Activated naive CD8-positive, alpha-beta T cell treated with anti-CD3 and anti-CD28 coated beads for 36 hours (primary cell): ENCODE measurements at regions not wholly inside any gene's neighbourhood (a gene's known extent, or its start where the extent isn't known, plus 50 kb on each side); places are given as distances from the start of the nearest gene placed in this dataset.
"Not testable (repeated sequence)": the region's sequence is repeated elsewhere in the genome, so short reads cannot be mapped to it uniquely, and the experiment has no call there.

Experiments
- DNase-seq: peaks from one replicate; pipeline ENCODE4 v3.0.0; 2021
- H3K27ac Mint-ChIP-seq: one replicate; pipeline ENCODE4 v1.8.0; 2022; ENCODE audit warnings: mild to moderate bottlenecking, moderate library complexity, mixed read lengths
- H3K27me3 Mint-ChIP-seq: one replicate; pipeline ENCODE4 v1.8.0; 2022; ENCODE audit warnings: mild to moderate bottlenecking, mixed read lengths
- H3K36me3 Mint-ChIP-seq: one replicate; pipeline ENCODE4 v1.8.0; 2021; ENCODE audit warnings: mild to moderate bottlenecking, mixed read lengths
- H3K4me1 Mint-ChIP-seq: one replicate; pipeline ENCODE4 v1.8.0; 2021; ENCODE audit warnings: mixed read lengths
- H3K4me3 Mint-ChIP-seq: one replicate; pipeline ENCODE4 v1.8.0; 2022; ENCODE audit warnings: mild to moderate bottlenecking, moderate library complexity, mixed read lengths
- H3K9me3 Mint-ChIP-seq: one replicate; pipeline ENCODE4 v1.8.0; 2022; ENCODE audit warnings: mixed read lengths

DNA sequence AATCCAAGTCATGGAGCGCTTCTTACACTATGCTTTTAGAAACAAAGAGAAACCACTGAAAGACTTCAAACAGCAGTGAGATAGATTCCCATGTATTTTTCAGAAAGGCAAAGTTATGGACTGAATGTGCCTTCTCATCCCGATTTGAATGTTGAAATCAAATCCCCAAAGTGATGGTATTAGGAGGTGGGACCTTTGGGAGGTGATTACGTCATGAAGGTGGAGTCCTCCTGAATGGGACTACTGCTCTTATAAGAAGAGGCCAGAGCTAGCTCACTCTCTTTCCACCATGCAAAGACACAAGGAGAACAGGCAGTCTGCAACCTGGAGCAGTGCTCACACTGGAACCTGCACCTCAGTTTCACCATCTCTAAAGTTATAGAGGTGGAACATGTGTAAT is 1279.8 kb downstream of the GATA3 start:
- no peak overlapping the region for H3K4me3 Mint-ChIP-seq
- DNase-seq = no peak
- H3K36me3 Mint-ChIP-seq = no peaks in the 10 kb centered on the region
- H3K27ac Mint-ChIP-seq = no peak overlapping the region
- H3K27me3 Mint-ChIP-seq = peaks cover 15% of the 10 kb centered on the region
- H3K9me3 Mint-ChIP-seq = no peaks in the 10 kb centered on the region
- no peaks in the 10 kb centered on the region for H3K4me1 Mint-ChIP-seq

- Mint-ChIP-seq H3K4me3 (no peak overlapping the region), H3K4me1 (peaks cover 3% of the 10 kb centered on the region), H3K36me3 (no peaks in the 10 kb centered on the region)
Observed at GRCh38 chr10:9339716-9340115, 1285.2 kb downstream of the GATA3 start.

GRCh38 chr10:9342885-9343570 is 1288.5 kb downstream of the GATA3 start:
- H3K36me3 Mint-ChIP-seq = no peaks in the 10 kb centered on the region
- H3K27me3 Mint-ChIP-seq = no peaks in the 10 kb centered on the region
- H3K27ac Mint-ChIP-seq = no peak overlapping the region
- no peak for DNase-seq
- H3K4me3 Mint-ChIP-seq = no peak overlapping the region
- peaks cover 5% of the 10 kb centered on the region for H3K9me3 Mint-ChIP-seq
- peaks cover 5% of the 10 kb centered on the region for H3K4me1 Mint-ChIP-seq

More at GRCh38 chr10:9339716-9340115, 1285.2 kb downstream of the GATA3 start:
- Mint-ChIP-seq H3K9me3 (no peaks in the 10 kb centered on the region), H3K27ac (no peak overlapping the region), H3K27me3 (no peaks in the 10 kb centered on the region)
- DNase-seq = no peak

- not testable (repeated sequence) for H3K4me3 Mint-ChIP-seq, DNase-seq, H3K36me3 Mint-ChIP-seq, H3K27me3 Mint-ChIP-seq, H3K4me1 Mint-ChIP-seq, H3K27ac Mint-ChIP-seq, H3K9me3 Mint-ChIP-seq
Observed at GRCh38 chr10:9347933-9348332, 1293.4 kb downstream of the GATA3 start.

DNA sequence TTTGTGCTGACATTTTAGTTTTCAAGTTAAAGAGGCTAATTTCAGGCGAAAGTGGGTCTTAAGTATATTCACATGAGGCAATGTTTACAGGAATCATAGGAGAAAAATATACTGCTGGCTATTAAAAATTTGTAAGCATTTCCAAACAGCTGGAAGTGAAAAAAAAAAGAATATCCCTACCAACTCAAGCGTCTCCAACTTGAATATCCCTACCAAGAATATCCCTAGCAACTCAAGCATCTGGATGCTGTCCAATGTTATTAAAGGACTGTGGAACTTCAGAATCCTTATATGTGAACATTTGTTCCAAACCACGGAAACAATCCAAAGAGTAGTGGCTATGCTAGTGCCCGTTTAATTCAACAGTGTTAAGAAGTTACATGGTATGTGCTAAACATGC is 1303.0 kb downstream of the GATA3 start:
- Mint-ChIP-seq H3K36me3 (no peaks in the 10 kb centered on the region), H3K27me3 (peaks cover 9% of the 10 kb centered on the region), H3K9me3 (no peaks in the 10 kb centered on the region), H3K4me1 (peaks cover 2% of the 10 kb centered on the region), H3K27ac (no peak overlapping the region), H3K4me3 (no peak overlapping the region)
- DNase-seq = no peak

- H3K9me3 Mint-ChIP-seq = no peaks in the 10 kb centered on the region
- no peak overlapping the region for H3K4me3 Mint-ChIP-seq
- no peak overlapping the region for H3K27ac Mint-ChIP-seq
- peaks cover 11% of the 10 kb centered on the region for H3K4me1 Mint-ChIP-seq
- H3K36me3 Mint-ChIP-seq = no peaks in the 10 kb centered on the region
- no peak for DNase-seq
- H3K27me3 Mint-ChIP-seq = no peaks in the 10 kb centered on the region
Observed at GRCh38 chr10:9362721-9363120, 1308.2 kb downstream of the GATA3 start.

DNA sequence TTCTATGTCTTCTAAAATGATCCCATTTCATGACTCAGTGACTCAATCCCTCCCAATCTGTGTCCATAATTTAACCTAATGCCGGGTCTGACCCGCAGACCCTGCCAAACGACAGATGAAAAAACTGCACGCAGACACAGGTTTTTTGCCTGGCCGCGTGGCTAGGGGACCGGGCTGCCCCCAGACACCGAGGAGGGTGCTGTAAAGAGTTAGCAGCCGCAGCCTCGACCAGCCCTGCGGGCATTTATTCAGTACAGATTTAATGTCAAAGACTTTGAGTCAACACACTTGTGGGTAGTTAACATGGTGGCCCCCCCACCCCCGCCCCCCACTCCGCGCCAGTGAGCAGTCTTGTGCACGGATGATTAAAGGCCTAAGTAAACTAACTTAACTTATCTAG is 1324.7 kb downstream of the GATA3 start:
- Mint-ChIP-seq H3K36me3 (no peaks in the 10 kb centered on the region), H3K4me1 (no peaks in the 10 kb centered on the region), H3K27ac (no peak overlapping the region), H3K27me3 (peaks cover 20% of the 10 kb centered on the region), H3K4me3 (no peak overlapping the region), H3K9me3 (no peaks in the 10 kb centered on the region)
- no peak for DNase-seq

GRCh38 chr10:9381733-9382532 is 1327.4 kb downstream of the GATA3 start:
- Mint-ChIP-seq H3K9me3 (no peaks in the 10 kb centered on the region), H3K4me1 (no peaks in the 10 kb centered on the region)

GRCh38 chr10:9382533-9382866 is 1328.0 kb downstream of the GATA3 start:
- peaks cover 28% of the 10 kb centered on the region for H3K27me3 Mint-ChIP-seq
- no peaks in the 10 kb centered on the region for H3K9me3 Mint-ChIP-seq

More at GRCh38 chr10:9381733-9382532, 1327.4 kb downstream of the GATA3 start:
- Mint-ChIP-seq H3K36me3 (no peaks in the 10 kb centered on the region), H3K27ac (no peak overlapping the region), H3K27me3 (peaks cover 28% of the 10 kb centered on the region), H3K4me3 (no peak overlapping the region)
- no peak for DNase-seq

GRCh38 chr10:9390516-9390915 is 1336.0 kb downstream of the GATA3 start:
- H3K4me3 Mint-ChIP-seq = no peak overlapping the region
- H3K9me3 Mint-ChIP-seq = no peaks in the 10 kb centered on the region
- H3K27ac Mint-ChIP-seq = no peak overlapping the region
- peaks cover 14% of the 10 kb centered on the region for H3K27me3 Mint-ChIP-seq
- H3K4me1 Mint-ChIP-seq = no peaks in the 10 kb centered on the region
- no peak for DNase-seq
- H3K36me3 Mint-ChIP-seq = no peaks in the 10 kb centered on the region

More at GRCh38 chr10:9382533-9382866, 1328.0 kb downstream of the GATA3 start:
- Mint-ChIP-seq H3K4me1 (no peaks in the 10 kb centered on the region), H3K27ac (no peak overlapping the region), H3K4me3 (no peak overlapping the region), H3K36me3 (no peaks in the 10 kb centered on the region)
- DNase-seq = no peak

- Mint-ChIP-seq H3K4me3 (no peak overlapping the region), H3K36me3 (no peaks in the 10 kb centered on the region), H3K4me1 (no peaks in the 10 kb centered on the region), H3K27me3 (peaks cover 15% of the 10 kb centered on the region), H3K9me3 (no peaks in the 10 kb centered on the region), H3K27ac (no peak overlapping the region)
- no peak for DNase-seq
Observed at GRCh38 chr10:9399275-9399983, 1344.9 kb downstream of the GATA3 start.

DNA sequence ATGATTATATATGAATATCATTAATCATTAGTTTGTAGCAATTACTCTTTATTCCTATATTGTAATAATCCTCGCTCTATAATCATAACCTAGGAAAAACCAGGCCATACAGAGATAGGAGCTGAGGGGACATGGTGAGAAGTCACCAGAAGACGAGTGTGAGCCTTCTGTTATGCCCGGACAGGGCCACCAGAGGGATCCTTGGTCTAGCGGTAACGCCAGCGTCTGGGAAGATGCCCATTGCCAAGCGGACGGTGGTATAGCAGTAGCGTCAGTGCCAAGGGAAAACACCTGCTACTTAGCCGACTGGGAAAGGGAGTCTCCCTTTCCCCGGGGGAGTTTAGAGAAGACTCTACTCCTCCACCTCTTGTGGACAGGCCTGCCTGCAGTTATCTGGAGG is 1347.6 kb downstream of the GATA3 start:
- H3K4me1 Mint-ChIP-seq, H3K27ac Mint-ChIP-seq, H3K4me3 Mint-ChIP-seq, H3K9me3 Mint-ChIP-seq, DNase-seq, H3K36me3 Mint-ChIP-seq, H3K27me3 Mint-ChIP-seq: not testable (repeated sequence)

- H3K4me1 Mint-ChIP-seq, H3K4me3 Mint-ChIP-seq, DNase-seq, H3K27ac Mint-ChIP-seq, H3K27me3 Mint-ChIP-seq, H3K36me3 Mint-ChIP-seq, H3K9me3 Mint-ChIP-seq: not testable (repeated sequence)
Observed at GRCh38 chr10:9402507-9403195, 1348.2 kb downstream of the GATA3 start.

GRCh38 chr10:9407201-9407600 is 1352.7 kb downstream of the GATA3 start:
- not testable (repeated sequence) for DNase-seq, H3K36me3 Mint-ChIP-seq, H3K4me1 Mint-ChIP-seq, H3K9me3 Mint-ChIP-seq, H3K27me3 Mint-ChIP-seq, H3K4me3 Mint-ChIP-seq, H3K27ac Mint-ChIP-seq

GRCh38 chr10:9416331-9416730 is 1361.8 kb downstream of the GATA3 start:
- Mint-ChIP-seq H3K36me3 (no peaks in the 10 kb centered on the region), H3K27ac (no peak overlapping the region), H3K9me3 (no peaks in the 10 kb centered on the region), H3K4me1 (no peaks in the 10 kb centered on the region), H3K27me3 (no peaks in the 10 kb centered on the region), H3K4me3 (no peak overlapping the region)
- DNase-seq = no peak
